Pancreas (tissue), 10 donors: ENCODE measurements at regions not wholly inside any gene's neighbourhood (a gene's known extent, or its start where the extent isn't known, plus 50 kb on each side); places are given as distances from the start of the nearest gene placed in this dataset.

Source experiments
- ATAC-seq, 4 donors: fragments of 200-7000 bp; cut with Tn5 transposase; one replicate each; pipeline versions ENCODE4 v1.8.0 to v1.9.1; 2020; ENCODE audit warnings: mild to moderate bottlenecking in 4 of 4, moderate library complexity in 4 of 4
- DNase-seq, 6 donors: peaks; one replicate each; pipeline ENCODE4 v3.0.0-alpha.2; 2020
- FAIRE-seq: peaks from 2 replicates; lab custom pipeline; 2012; peaks lifted over from hg19 to GRCh38; lab: Jason Lieb, UNC
- H3K27ac ChIP-seq, 4 donors: fragments of 200-600 bp; sonication (generic); 1 replicate in 3 of 4; 2 replicates in 1 of 4; pipeline versions ENCODE4 v1.5.0 to v1.8.0; 2020
- H3K27me3 ChIP-seq, 4 donors: fragments of 200-600 bp; one replicate each; pipeline ENCODE4 v1.8.0; 2021
- H3K36me3 ChIP-seq, 3 donors: fragments of 200-600 bp; sonication (generic) in 1 of 3; one replicate each; pipeline versions ENCODE4 v1.5.0 to v1.8.0; 2020 to 2021
- H3K4me1 ChIP-seq, 3 donors: fragments of 200-600 bp; one replicate each; pipeline ENCODE4 v1.8.0; 2021
- H3K4me3 ChIP-seq, 4 donors: fragments of 200-600 bp; sonication (generic) in 2 of 4; one replicate each; pipeline versions ENCODE4 v1.5.0 to v1.8.0; 2020 to 2021
- H3K9me3 ChIP-seq, 4 donors: fragments of 200-600 bp; one replicate each; pipeline ENCODE4 v1.8.0; 2021
- CTCF ChIP-seq, 4 donors: fragments of 200-600 bp; sonication (generic) in 3 of 4; IDR thresholded peaks; one replicate each; pipeline versions ENCODE4 v1.5.0 to v1.8.0; 2021; ENCODE audit warnings: antibody characterized with exemption in 4 of 4
- WGBS, 2 donors: extraction: QIAGEN DNeasy Blood & Tissue Kit; methylation state at CpG; one replicate each; pipeline ENCODE4 v1.1.7; 2013; 5-methylcytosine and 5-hydroxymethylcytosine counted together
- intact Hi-C, 3 donors: fragments of 100-400 bp; cut with DNase I; formaldehyde crosslinking; loops; one replicate each; pipeline versions ENCODE4 v1.11.1 to v1.14.2; 2022
- donor health status: healthy with polysubstance abuse.
- donor health status: DM: no; HTN: no; CAD: no; lungs with moderate emphysema.
- donor health status: DM: no; HTN: no; CAD: no.
- donor health status: control.
- donor health status: control.
- donor health status: Bipolar disorder and iron deficiency.
- donor health status: DM: yes; HTN: yes; CAD: no.
- donor health status: DM: no; HTN: no; CAD: no.
- donor health status: DM: no; HTN: no; CAD: no.
- donor health status: DM: yes; HTN: yes; CAD: no.

- Histone ChIP-seq H3K27ac (no peak overlapping the region), H3K4me1 (no peaks in the 10 kb centered on the region), H3K36me3 (no peaks in the 10 kb centered on the region), H3K9me3 (no peaks in the 10 kb centered on the region), H3K4me3 (no peak overlapping the region), H3K27me3 (no peaks in the 10 kb centered on the region)
- intact Hi-C loops, result no loop called here
- FAIRE-seq (no peak), ATAC-seq (no peak), DNase-seq (no peak)
- 65 to 67% methylated on average over 4 of the region's 4 CpGs for WGBS, 2 donors
- no peak for TF ChIP-seq CTCF (IDR thresholded peaks at IDR 0.05)
Observed at GRCh38 chr11:114813189-114813718, 134.9 kb downstream of the NXPE2 start.

GRCh38 chr11:114815176-114815575, 136.8 kb downstream of the NXPE2 start:
- intact Hi-C loops, result no loop called here
- no peaks in the 10 kb centered on the region for H3K4me1 ChIP-seq
- no peak overlapping the region for H3K4me3 ChIP-seq
- H3K36me3 ChIP-seq, result no peaks in the 10 kb centered on the region
- TF ChIP-seq CTCF (IDR thresholded peaks at IDR 0.05), result no peak
- H3K27me3 ChIP-seq, result no peaks in the 10 kb centered on the region
- ATAC-seq, result no peak
- DNase-seq, result no peak
- H3K27ac ChIP-seq, result no peak overlapping the region
- no peaks in the 10 kb centered on the region for H3K9me3 ChIP-seq
- no peak for FAIRE-seq

GRCh38 chr11:114815761-114816160, 137.4 kb downstream of the NXPE2 start:
- Histone ChIP-seq H3K9me3 (no peaks in the 10 kb centered on the region), H3K4me3 (no peak overlapping the region), H3K27ac (no peak overlapping the region), H3K4me1 (no peaks in the 10 kb centered on the region), H3K36me3 (no peaks in the 10 kb centered on the region), H3K27me3 (no peaks in the 10 kb centered on the region)
- ATAC-seq, result no peak
- no peak for TF ChIP-seq CTCF (IDR thresholded peaks at IDR 0.05)
- no peak for FAIRE-seq
- DNase-seq, result no peak
- WGBS, 2 donors, result 72 to 84% methylated on average over 1 of the region's 1 CpG
- intact Hi-C loops, result no loop called here

- FAIRE-seq, result no peak
Observed at GRCh38 chr11:114816791-114817190, 138.5 kb downstream of the NXPE2 start.

More at GRCh38 chr11:114816791-114817190, 138.5 kb downstream of the NXPE2 start:
- Histone ChIP-seq H3K27me3 (no peaks in the 10 kb centered on the region), H3K4me1 (no peaks in the 10 kb centered on the region), H3K36me3 (no peaks in the 10 kb centered on the region), H3K9me3 (no peaks in the 10 kb centered on the region), H3K27ac (no peak overlapping the region), H3K4me3 (no peak overlapping the region)
- intact Hi-C loops, result no loop called here
- TF ChIP-seq CTCF (IDR thresholded peaks at IDR 0.05), result no peak
- WGBS, 2 donors, result 65 to 71% methylated on average over 2 of the region's 2 CpGs
- DNase-seq (no peak), ATAC-seq (no peak)
